GM19467 (cell line): ENCODE measurements at regions not wholly inside any gene's neighbourhood (a gene's known extent, or its start where the extent isn't known, plus 50 kb on each side); places are given as distances from the start of the nearest gene placed in this dataset.
"Not testable (repeated sequence)": the region's sequence is repeated elsewhere in the genome, so short reads cannot be mapped to it uniquely, and the experiment has no call there.

ENCODE experiments used
- ATAC-seq: cut with Tn5 transposase; IDR thresholded peaks from one replicate; pipeline ENCODE4 v1.9.1; 2021; ENCODE audit warnings: mild to moderate bottlenecking, moderate library complexity; ENCODE audit not compliant: unreplicated experiment

DNA sequence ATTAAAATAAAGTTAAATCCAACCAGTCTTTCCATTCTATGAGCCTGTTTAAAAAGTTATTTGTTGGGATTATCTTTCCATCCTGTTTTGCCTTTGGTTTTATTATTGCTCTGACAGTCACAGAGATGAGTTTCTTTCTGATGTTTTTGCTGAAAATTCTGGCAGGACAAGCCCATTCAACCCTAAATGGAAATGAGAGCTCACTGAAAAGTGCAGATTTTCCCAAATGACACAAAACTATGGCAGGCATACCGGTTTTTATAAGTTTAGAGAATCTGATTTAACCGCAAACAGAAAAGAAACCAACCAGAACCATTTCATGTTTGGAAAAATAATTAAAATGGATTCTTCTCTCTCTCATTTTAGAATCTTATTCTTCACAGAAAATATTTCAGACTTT is 238.1 kb upstream of the SGO1 start:
- ATAC-seq: no peak

DNA sequence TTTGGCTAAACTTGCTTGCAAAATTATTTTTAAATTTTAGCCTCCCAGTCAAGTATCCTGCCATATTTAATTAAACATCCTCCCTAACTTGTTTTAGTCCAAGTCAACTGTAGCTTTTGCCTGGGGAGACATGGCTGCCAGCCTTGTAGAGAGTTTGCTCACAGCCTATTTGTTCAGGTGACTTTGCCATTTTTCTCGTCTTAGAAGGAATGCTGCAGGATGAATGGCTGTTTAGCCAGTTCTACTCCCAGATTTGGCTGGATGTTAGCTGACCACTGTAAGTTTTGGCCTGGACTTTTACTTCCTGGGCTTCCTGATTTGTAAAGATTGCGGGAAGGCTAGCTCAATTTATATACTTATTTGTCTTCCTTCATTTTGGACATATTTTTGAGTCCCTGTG is 236.4 kb upstream of the SGO1 start:
- no peak for ATAC-seq

DNA sequence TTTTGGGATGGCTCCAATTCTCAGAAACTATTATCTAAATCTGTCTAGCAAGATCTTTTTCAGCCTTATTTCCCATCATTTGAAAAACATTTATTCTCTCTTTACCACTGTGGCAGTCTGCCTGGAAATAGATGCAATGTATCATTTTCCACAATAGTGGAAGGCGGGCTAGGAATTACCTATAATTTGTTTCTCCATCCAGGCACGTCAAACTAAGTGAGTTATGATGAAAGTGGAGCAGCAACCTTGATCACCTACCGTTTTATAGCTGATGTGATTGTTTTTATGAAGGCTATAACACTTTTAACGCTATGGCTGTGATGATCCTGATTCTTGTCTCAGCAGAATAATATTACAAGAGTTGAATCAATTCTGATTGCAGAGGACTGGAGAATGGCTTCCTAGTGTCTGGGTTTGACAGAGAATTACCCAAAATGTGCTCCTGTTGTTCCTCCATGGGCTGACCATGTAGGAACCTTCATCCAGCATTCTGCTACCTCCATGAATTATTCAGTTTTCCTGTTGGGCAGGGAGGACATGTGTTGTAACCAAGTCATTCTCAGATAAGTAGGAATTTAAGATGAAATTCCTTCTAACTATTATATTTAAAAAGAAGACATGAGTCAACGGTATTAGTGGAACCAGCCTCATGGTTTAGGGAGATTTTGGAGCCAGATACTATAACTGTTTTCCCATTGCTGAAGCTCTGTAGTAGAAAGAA is 231.5 kb upstream of the SGO1 start:
- no peak for ATAC-seq

DNA sequence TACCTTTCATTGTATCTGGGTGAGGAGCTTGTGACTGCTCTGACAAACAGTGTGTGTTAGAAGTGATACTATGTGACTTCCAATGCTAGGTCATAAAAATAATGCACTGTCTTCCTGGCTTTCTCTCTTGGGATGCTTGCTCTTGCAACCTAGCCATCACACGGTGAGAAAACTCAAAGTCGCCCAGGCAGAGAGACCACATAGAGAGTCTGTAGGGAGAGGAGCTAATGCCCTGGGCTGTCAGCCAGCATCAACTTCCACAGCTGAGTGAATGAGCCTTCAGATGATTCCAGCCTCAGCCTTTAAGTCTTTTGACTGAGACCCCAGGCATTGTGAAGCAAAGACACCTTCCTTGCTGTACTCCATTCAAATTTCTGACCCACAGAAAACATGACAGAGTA is 220.6 kb upstream of the SGO1 start:
- no peak for ATAC-seq

DNA sequence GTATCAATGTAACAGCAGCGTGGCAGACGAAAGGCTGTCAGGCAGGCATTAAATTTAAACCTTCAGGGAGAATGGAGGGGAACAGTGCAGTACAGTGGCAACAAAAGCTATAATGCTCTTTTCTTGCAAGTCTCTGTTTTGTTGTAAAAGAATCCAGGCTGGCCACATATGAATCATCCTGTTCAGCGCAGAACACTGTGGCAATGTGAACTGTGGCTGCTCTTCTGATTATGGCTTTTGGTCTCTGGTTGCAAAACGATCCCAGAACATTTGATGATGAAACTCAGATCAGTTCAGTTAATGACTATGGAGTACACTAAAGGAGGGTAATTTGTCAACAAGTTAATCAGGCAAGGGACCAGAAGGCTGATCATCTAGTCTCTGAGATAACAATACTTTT is 219.7 kb upstream of the SGO1 start:
- ATAC-seq: no peak

DNA sequence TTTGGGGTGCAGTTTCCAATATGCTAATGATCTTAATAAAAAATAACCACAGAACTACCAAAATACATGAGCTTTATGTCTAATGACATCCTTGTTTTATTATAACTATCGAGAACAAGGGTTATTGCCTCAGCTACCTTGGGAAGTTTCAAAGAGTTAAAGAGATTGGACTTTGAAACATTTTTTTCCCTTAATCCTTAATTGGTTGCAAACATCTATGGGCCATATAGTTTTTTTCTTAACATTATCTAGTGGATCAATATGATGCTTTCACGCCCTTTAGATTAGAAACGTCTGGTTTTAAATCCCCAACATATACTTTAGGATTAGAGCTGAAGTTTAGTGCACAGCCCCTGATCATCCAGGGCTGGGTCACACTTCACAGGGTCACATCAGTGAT is 219.2 kb upstream of the SGO1 start:
- no peak for ATAC-seq

DNA sequence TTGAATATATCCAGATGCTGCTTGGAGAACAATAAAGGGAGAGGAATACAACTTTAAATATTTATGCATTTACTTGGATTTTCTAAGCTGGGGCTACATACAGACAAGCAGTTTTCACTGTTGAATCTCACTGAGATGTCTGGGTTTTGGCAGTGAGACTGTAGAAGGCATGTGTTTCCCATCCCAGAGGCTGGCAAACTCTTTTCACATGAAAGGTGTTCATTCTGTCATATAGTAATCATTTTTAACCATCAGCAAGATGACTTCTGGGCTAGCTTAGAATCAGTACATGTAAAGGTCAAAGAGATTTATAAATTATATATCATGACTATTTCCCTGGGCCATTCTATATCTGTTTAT is 218.7 kb upstream of the SGO1 start:
- no peak for ATAC-seq

DNA sequence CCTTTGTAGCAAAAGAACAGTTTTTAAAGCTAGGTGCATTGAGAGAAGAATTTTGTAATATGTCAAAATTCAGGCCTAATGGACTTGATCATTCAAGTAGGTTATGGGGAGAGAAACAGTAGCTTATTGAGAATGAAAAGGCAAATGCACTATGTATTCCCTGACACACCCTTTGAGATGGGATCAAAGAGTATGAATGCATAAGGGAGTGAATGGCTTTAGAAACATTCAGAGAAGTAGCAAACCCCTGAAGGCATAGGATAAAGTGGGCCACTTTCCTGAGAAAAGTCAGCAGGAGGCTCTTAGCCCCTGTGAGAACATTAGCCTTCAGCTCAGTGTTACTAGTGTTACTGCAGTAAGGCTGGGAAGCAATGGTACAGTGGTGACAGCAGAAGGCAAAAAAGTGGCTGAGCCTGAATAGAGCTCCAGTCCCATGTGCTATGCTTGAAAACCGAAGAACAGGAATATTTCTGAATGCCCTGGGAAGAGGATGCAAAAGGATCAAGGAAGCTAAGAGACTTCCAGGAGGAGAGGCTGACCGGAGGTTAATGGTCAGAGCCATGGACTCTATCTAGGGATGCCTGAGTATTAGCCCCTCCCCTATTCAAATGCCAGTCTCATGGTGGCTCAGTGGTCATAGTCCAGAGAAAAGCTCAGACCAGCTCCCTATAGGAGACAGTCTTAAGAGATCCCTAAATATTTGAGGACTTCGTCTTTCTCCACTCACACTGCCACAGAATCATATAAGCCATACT is 218.2 kb upstream of the SGO1 start:
- no peak for ATAC-seq

DNA sequence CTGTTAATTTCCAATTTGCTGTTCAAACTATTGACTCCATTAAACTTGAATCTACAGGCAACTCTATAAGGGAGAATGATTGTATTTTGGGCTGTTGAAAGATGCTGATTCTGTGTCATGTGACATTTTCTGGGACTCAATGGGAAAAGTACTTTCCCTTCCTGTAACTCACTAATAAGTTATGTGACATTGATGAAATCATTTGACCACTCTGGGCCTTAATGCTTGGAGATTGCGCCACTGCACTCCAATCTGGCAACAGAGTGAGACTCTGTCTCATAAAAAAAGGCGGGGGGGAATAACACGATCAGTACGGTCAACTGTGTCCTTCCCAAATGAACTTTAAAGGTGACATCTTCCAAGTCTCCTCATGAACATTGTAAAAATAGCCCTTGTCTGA is 215.2 kb upstream of the SGO1 start:
- no peak for ATAC-seq

DNA sequence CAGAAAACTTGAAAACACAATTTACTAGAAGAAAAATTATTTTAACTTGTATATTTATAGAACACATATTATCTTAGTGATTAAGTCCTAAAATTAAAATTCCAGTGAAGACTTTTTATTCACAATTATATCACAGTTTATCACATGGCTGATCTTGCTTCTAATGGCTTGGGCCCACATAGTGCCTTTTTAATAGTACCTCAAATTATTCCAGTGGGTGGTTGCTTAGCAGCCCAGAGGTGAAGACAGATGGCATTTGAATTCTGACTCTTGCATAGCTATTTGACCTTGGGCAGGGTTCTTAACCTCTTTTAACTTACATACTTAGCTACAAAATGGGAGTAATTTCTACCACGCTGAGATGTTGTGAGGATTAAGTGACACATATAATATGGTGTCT is 214.7 kb upstream of the SGO1 start:
- no peak for ATAC-seq

DNA sequence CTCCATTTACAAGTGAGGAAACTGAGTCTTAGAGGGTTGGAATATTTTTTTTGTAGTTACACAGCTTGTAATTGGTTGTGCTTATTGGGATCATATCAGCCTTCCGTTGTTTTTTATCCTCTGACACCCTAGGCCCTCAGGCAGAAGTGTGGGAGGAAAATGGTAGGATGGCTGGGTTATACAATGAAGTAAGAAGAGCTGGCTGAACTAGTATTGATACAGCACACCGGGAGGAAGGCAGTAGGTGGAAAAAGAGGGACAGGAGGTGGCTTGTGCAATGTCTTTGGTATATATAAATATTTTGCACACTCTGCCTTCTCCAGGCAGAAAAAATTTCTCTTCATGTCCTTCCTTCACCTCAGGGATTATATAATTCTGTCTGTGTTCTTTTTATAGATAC is 214.3 kb upstream of the SGO1 start:
- no peak for ATAC-seq

DNA sequence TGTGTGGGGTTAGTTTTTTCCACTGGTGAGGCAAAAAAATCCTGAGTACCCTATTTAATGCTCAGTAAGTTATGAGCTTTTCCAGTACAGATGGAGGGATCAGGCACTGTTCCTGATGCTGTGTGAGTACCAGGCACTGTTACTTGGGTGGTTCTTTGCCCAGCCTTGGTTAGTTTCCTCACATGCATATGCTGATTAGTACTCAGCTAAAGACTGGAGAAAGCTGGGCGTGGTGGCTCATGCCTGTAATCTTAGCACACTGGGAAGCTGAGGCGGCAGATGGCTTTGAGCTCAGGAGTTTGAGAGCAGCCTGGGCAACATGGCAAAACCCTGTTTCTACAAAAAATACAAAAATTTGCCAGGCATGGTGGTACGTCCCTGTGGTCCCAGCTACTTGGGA is 210.3 kb upstream of the SGO1 start:
- ATAC-seq: no peak

DNA sequence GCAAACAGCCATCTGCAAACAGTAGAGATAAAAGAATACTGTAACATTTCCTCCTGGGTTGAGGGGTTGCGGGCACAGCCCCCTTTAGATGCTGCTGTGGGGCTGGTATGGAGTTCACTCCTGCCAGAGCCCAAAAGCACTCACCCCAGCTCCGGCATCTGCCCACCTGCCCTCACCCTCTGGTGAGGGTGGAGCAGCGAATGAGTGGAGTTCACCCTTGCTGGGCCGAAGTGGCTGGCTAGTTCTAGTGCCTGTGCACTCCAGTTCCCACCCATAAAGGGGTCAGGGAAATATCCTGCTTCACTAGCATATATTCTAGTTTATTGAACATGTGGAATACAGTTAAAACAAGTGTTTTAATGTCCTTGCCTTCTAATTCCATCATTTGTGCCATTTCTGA is 209.7 kb upstream of the SGO1 start:
- no peak for ATAC-seq

DNA sequence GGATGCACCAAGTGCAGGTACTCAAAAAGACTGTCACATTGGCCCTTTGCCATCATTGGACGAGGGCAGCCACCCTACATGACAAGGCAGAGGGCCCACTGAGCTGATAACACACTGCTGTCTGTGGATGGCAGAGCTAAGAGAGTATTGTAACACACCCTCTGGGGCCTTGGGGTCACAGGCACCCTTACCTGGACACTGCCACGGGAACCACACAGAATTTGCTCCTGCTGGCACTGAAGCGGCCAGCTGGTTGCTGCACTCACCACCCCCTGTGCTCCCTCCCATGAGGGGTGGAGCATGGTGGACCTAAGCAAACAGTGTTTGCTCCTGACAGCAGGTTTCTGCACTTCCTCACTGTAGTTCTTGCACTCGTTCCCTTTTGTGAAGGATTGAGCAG is 208.2 kb upstream of the SGO1 start:
- no peak for ATAC-seq

DNA sequence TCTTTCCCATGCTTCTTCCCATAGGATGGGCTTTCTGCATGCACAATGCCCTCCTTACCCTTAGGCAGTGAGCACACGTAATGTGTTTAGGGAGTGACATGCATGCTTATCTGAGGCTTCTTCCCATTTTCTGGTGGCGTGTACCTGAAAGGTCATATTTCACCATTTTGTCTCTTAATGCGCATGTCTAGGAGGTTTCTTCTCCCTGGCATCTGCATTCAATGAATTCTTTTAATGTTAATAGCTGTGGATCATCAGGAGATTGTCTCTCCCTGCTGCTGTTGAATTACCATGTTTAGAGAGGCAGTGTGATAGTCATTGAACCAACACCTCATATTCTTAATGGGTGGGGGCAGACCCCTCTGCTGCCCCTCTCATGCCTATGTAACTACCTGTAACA is 205.6 kb upstream of the SGO1 start:
- ATAC-seq: no peak

DNA sequence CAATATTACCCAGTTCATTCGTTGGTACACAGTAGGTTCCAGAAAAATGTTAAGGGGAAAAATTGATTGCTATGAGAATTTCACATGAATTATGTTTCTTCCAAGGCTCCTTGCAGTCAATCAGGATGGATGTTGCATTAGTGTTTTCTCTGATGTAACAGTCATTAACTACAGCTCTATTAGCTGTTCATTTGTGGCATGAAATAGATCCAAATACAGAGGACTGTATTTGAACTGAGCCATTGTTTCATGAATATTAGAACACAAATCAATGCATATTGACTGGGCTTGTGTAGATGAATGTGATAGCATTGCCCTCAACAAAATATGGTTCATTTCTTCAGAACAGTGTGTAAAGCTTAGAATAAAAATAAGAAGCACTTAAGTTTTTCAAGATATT is 203.0 kb upstream of the SGO1 start:
- no peak for ATAC-seq

DNA sequence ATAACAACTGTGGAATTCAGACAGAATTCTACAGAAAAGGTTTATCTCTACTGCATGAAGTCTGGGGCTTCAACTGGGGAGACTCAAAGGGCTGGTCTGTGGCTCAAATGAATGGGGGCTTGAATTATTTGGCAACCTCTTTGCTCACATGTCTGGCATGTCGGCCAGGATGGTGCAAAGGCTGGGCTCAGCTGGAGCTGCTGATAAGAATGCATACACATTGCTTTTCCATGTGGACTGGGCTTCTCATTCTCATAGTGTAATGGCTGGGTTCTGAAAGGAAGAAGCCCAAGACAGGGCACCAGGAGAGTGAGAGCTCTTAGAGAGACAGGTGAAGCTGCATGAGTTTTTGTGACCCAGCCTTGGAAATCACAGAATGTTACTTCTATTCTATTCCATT is 194.3 kb upstream of the SGO1 start:
- no peak for ATAC-seq

DNA sequence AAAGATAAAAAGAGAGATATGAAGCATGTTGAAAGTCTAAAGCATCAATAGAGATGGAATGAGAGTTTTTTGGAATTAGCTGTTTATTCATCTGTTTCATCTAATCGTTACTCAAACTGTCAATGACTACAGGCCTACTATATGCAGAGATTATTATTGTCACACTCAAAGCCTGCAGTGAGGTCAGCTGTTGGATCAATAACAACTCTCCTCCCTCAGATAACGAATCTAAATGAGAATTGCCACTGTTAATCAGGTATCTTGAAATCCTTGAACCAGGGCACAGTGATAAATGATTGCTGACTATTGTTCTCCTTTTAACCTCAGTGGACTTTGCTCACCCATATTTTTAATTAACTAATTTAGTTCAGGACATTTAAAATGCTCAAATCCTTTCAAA is 192.3 kb upstream of the SGO1 start:
- ATAC-seq: no peak

DNA sequence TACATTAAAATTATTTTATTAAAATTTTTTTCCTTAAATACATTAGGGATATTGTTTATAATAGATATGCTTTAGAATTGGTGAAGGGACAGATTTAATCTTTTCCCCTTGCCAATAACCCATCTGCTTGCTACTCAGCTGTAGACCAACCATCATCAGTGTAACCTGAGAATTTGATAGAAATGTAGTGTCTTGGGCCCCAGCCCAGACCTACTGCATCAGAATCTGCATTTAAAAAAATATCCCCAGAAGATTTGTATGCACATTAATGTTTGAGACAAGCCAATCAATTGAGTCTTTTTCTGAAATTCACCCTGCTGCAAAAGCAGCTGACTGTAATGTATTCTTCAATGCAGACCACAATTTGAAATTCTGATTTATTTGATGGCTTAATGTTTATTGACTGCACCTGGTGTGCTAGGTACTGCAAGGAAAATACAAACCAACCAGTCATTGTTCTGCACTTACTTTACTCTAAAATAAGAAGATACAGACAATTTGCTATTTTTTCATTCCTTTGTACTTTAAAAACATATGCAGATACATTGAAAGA is 190.7 kb upstream of the SGO1 start:
- no peak for ATAC-seq

DNA sequence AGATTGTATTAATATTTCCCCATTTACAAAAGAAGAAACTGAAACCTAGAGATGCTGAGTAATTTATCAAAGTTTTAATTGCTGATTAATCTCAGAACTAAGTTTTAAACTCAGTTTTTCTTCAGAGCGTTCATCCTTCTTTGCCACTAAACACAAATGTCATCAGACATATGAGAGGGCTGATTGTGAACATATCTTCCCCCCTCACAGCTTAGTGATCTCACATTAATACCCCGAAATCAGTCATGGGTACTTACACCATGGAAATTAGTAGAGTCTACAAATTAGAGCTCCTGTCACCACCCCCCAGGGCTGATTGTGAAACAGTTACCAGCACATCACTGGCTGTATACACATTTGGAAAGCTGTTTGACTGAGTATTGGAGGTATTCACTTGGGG is 189.3 kb upstream of the SGO1 start:
- ATAC-seq: no peak

DNA sequence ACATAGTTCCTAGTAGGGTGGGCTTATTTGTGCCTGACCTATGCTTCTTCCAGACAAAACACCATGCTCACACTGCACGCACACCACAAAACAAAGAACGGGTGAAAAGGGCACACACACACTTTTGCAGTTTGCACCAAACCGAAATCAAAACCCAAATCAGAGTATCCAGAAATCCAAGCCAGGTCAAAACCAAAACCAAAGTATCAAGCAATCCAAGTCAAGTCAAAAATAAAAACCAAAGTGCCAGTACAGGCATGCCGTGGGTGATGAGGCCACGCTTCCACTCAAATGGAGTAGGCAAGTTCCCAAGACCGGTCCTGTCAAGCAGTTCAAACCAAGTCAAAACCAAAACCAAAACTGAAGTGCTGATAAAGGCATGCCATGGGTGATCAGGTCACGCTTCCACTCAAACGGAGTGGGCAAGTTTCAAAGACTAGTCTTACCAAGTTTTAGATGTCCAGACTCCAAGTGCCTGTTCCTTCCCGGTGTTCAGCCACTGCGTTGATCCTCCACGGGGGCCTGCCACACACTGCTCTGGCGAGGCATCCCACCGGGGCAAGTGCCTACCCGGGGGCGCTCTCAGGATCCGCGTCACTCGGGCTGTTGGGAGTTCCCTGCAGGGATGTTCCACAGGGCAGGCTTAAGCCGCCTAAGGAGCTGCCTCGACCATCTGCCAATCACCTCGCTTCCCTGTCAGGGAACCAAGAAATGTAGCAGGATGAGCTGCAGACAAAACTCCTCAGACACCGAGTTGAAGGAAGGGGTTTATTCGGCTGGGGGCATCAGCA is 184.5 kb upstream of the SGO1 start:
- ATAC-seq: not testable (repeated sequence)

DNA sequence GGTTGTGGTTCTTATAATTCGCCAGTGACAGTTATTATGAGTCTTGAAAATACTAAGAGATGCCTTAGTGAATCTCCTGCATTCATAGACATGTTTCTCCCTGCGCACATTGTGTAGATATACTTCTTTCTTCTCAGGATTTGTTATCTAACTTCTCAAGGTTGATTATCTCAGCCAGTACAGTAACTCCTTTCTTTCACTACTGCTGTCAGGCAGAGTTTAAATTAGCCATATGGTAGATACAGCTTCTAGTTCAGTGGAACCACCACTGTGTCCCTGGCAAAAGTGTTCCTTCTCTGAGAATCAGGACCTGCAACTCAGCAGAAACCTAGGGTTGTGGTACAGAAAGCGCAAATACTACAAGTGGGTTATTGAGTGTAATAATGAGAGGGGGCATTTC is 175.0 kb upstream of the SGO1 start:
- ATAC-seq: no peak
